ENCODE measurements at regions not wholly inside any gene's neighbourhood (a gene's known extent, or its start where the extent isn't known, plus 50 kb on each side); places are given as distances from the start of the nearest gene placed in this dataset.

DNA sequence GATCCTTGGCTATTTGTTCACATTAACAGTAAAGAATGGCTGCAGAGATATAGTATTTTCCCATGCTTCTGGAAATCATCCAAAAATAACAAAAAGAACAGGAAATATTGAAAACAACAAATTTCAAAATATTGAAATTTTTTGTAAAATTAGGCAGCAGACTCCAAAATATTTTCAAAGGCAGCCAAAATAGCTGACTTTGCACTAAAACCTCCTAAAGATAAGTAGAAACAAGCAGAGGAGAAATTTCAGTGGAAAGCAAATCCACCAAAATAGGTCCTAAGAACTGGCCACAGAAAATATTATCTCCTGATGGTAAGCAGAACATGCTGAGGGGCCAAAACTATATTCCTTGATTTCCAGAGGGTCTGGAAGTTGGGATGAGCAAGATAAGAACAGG is 456.3 kb upstream of the DMAC1 start:
- no peaks in the 10 kb centered on the region for H3K9me3 ChIP-seq
- H3K27me3 ChIP-seq = no peaks in the 10 kb centered on the region
- no peaks in the 10 kb centered on the region for H3K36me3 ChIP-seq
- H3K4me3 ChIP-seq = no peak overlapping the region
- DNase-seq = no peak
- intact Hi-C loops (cut with DNase I; ENCODE audit: low total_unique reads) = no loop called here
- no peak for TF ChIP-seq CTCF (IDR thresholded peaks at IDR 0.05)
- TF ChIP-seq EP300 (IDR thresholded peaks at IDR 0.05; ENCODE audit: low read depth) = no peak
- in situ Hi-C loops (cut with MboI; ENCODE audit: low pct_ligation_motif_present in 1 of 4, low pct_unique_long_range_greater_than_20kb in 1 of 4, low sequenced_read_pairs in 3 of 4) = loop anchor here in 1 of 4 donors (25.0 kb wide), 1 partner anchor 494 kb away; no protein-coding TSS in a partner anchor
- H3K4me1 ChIP-seq = no peaks in the 10 kb centered on the region
- H3K27ac ChIP-seq = no peak overlapping the region

DNA sequence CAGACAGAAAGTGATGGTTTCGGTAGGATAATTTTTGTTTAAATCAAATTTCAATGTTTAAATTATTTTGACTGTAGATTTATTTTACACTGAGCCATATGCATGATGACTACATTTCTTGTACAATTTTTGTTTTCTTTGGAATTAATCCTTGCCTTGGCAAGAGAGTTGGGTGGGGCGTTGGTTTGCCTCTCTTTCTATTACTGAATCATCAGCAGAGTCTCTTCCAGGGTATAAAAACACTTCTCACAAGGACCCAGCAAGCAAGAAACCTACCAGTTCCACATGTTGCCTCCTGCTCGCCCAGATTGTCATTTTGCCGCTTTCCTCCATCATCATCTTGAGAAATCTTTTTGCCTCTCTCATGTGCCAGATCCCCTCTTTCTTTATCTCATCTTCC is 455.0 kb upstream of the DMAC1 start:
- in situ Hi-C loops (cut with MboI; ENCODE audit: low pct_ligation_motif_present in 1 of 4, low pct_unique_long_range_greater_than_20kb in 1 of 4, low sequenced_read_pairs in 3 of 4) (loop anchor here in 1 of 4 donors (25.0 kb wide), 1 partner anchor 492 kb away; no protein-coding TSS in a partner anchor), intact Hi-C loops (cut with DNase I; ENCODE audit: low total_unique reads) (no loop called here)
- WGBS, 2 donors (ENCODE audit: low coverage in 1 of 2) = 66 to 90% methylated on average over 4 of the region's 4 CpGs
- TF ChIP-seq POLR2AphosphoS5 (IDR thresholded peaks at IDR 0.05) (no peak), CTCF (IDR thresholded peaks at IDR 0.05) (no peak), EP300 (IDR thresholded peaks at IDR 0.05; ENCODE audit: low read depth) (no peak), POLR2A (IDR thresholded peaks at IDR 0.05) (no peak)
- Histone ChIP-seq H3K36me3 (no peaks in the 10 kb centered on the region), H3K9me3 (no peaks in the 10 kb centered on the region), H3K4me1 (no peaks in the 10 kb centered on the region), H3K27ac (no peak overlapping the region), H3K4me3 (no peak overlapping the region), H3K27me3 (no peaks in the 10 kb centered on the region)
- DNase-seq = no peak

DNA sequence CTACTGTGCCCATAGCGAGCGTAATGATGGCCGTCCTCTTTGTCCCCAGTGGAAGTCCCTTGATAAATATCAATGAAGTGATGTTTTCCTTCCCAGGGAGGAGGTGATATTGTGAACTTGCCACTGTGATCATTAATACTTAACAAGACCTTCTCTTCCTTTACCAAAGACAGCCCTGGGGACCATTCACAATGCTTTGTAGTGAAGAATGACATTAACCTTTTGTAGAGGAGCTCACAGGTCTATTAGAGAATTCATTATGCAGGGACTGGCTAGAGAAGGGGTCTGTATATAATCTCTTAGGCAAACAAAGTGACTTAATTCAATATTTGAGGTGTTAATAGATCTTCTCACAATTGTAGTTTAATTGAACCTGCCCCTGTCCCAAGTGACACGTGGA is 452.9 kb upstream of the DMAC1 start:
- in situ Hi-C loops (cut with MboI; ENCODE audit: low pct_ligation_motif_present in 1 of 4, low pct_unique_long_range_greater_than_20kb in 1 of 4, low sequenced_read_pairs in 3 of 4) = loop anchor here in 1 of 4 donors (25.0 kb wide), 1 partner anchor 490 kb away; no protein-coding TSS in a partner anchor
- DNase-seq = no peak
- intact Hi-C loops (cut with DNase I; ENCODE audit: low total_unique reads) = no loop called here
- TF ChIP-seq EP300 (IDR thresholded peaks at IDR 0.05; ENCODE audit: low read depth) (no peak), POLR2A (IDR thresholded peaks at IDR 0.05) (no peak), CTCF (IDR thresholded peaks at IDR 0.05) (no peak), POLR2AphosphoS5 (IDR thresholded peaks at IDR 0.05) (no peak)
- Histone ChIP-seq H3K9me3 (no peaks in the 10 kb centered on the region), H3K27ac (no peak overlapping the region), H3K36me3 (no peaks in the 10 kb centered on the region), H3K4me3 (no peak overlapping the region), H3K27me3 (no peaks in the 10 kb centered on the region), H3K4me1 (no peaks in the 10 kb centered on the region)
- 84 to 96% methylated on average over 4 of the region's 4 CpGs for WGBS, 2 donors (ENCODE audit: low coverage in 1 of 2)

DNA sequence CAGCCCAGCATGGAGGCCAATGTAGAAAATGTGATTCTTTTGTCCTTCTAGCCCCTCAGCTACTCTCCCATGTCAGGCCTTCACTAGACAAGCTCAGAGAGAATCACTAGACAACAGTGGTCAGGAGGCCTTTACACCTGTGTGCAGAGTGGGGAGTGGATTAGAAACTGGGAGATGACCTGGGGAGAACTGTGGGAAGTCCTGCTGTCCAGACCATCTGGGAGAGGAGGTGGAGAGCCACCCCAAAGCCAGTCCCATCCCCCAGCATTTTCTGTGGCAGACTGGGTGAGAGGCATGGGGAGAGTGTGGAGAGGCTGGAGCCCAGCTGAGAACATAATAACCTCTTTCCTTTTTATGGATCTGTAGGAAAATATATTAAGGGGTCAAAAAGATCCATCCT is 452.0 kb upstream of the DMAC1 start:
- H3K9me3 ChIP-seq = no peaks in the 10 kb centered on the region

More for the DNA sequence above, 452.0 kb upstream of the DMAC1 start:
- in situ Hi-C loops (cut with MboI; ENCODE audit: low pct_ligation_motif_present in 1 of 4, low pct_unique_long_range_greater_than_20kb in 1 of 4, low sequenced_read_pairs in 3 of 4) = loop anchor here in 1 of 4 donors (25.0 kb wide), 1 partner anchor 489 kb away; no protein-coding TSS in a partner anchor
- no peaks in the 10 kb centered on the region for H3K4me1 ChIP-seq
- TF ChIP-seq EP300 (IDR thresholded peaks at IDR 0.05; ENCODE audit: low read depth) (no peak), POLR2A (IDR thresholded peaks at IDR 0.05) (no peak), POLR2AphosphoS5 (IDR thresholded peaks at IDR 0.05) (no peak), CTCF (IDR thresholded peaks at IDR 0.05) (no peak)
- no peaks in the 10 kb centered on the region for H3K27me3 ChIP-seq
- no peak overlapping the region for H3K27ac ChIP-seq
- intact Hi-C loops (cut with DNase I; ENCODE audit: low total_unique reads) = no loop called here
- DNase-seq = no peak
- no peaks in the 10 kb centered on the region for H3K36me3 ChIP-seq
- no peak overlapping the region for H3K4me3 ChIP-seq

Measured in transverse colon (tissue), 4 donors.